IMR-90 (cell line): ENCODE measurements at regions not wholly inside any gene's neighbourhood (a gene's known extent, or its start where the extent isn't known, plus 50 kb on each side); places are given as distances from the start of the nearest gene placed in this dataset.

Experiments
- ATAC-seq: fragments of 200-7000 bp; cut with Tn5 transposase; 2 replicates; pipeline ENCODE4 v1.9.1; 2020; ENCODE audit warnings: low read depth, mild to moderate bottlenecking, moderate library complexity
- BruUV-seq: library from RNA; stranded (reverse); fragments of 400-500 nt; replicated peaks from 2 replicates; lab custom pipeline; 2021; lab: Mats Ljungman, UMichigan
- CTCF ChIA-PET: fragments of 300-600 bp; formaldehyde crosslinking; extraction: SDS; loops from one replicate; lab custom pipeline; 2021; ENCODE audit warnings: antibody characterized with exemption; lab: Yijun Ruan, JAX
- POLR2A ChIA-PET: fragments of 300-600 bp; sonication (Branson Sonifier 250); formaldehyde crosslinking; loops from one replicate; lab custom pipeline; 2022; ENCODE audit warnings: antibody characterized with exemption; ENCODE audit not compliant: unreplicated experiment; lab: Charles Lee
- DNase-seq: peaks from one replicate; pipeline ENCODE4 v3.0.0; 2013
- H2AFZ ChIP-seq: replicated peaks from 2 replicates; pipeline ENCODE3; 2013; ENCODE audit warnings: low read length, mild to moderate bottlenecking; ENCODE audit not compliant: poor library complexity
- H2AK5ac ChIP-seq: 2 replicates; pipeline ENCODE4 v1.6.1; 2013; ENCODE audit warnings: low read depth, low read length, inconsistent platforms
- H2AK9ac ChIP-seq: replicated peaks from 2 replicates; pipeline ENCODE3; 2013; ENCODE audit warnings: mild to moderate bottlenecking, low read depth, low read length, moderate library complexity; ENCODE audit not compliant: poor library complexity
- H2BK120ac ChIP-seq: 2 replicates; pipeline ENCODE4 v1.6.1; 2013; ENCODE audit warnings: low read depth, low read length, inconsistent platforms
- H2BK15ac ChIP-seq: 3 replicates; pipeline ENCODE4 v1.6.1; 2013; ENCODE audit warnings: low read depth, low read length, inconsistent platforms
- H2BK20ac ChIP-seq: 2 replicates; pipeline ENCODE4 v1.6.1; 2013; ENCODE audit warnings: low read depth, mild to moderate bottlenecking, inconsistent platforms, low read length, moderate library complexity
- H2BK5ac ChIP-seq: 2 replicates; pipeline ENCODE4 v1.6.1; 2013; ENCODE audit warnings: mild to moderate bottlenecking, low read depth, low read length, inconsistent platforms; ENCODE audit not compliant: poor library complexity, severe bottlenecking
- H3K14ac ChIP-seq: replicated peaks from 2 replicates; pipeline ENCODE4 v1.6.1; 2013; ENCODE audit warnings: low read depth, low read length, inconsistent platforms
- H3K18ac ChIP-seq: 2 replicates; pipeline ENCODE4 v1.6.1; 2013; ENCODE audit warnings: low read depth, low read length, control low read depth
- H3K23ac ChIP-seq: 2 replicates; pipeline ENCODE4 v1.6.1; 2013; ENCODE audit warnings: low read depth, low read length, inconsistent platforms
- H3K27ac ChIP-seq: 2 replicates; pipeline ENCODE4 v1.5.1; 2013; ENCODE audit warnings: mild to moderate bottlenecking, control low read depth, low read length; ENCODE audit not compliant: insufficient read depth
- H3K27me3 ChIP-seq: 2 replicates; pipeline ENCODE4 v1.6.1; 2013; ENCODE audit warnings: low read length; ENCODE audit not compliant: control insufficient read depth, insufficient read depth
- H3K36me3 ChIP-seq: 2 replicates; pipeline ENCODE4 v1.6.1; 2013; ENCODE audit warnings: low read length, mixed read lengths; ENCODE audit not compliant: control insufficient read depth, insufficient read depth
- H3K4ac ChIP-seq: 2 replicates; pipeline ENCODE4 v1.6.1; 2013; ENCODE audit warnings: low read depth, low read length, inconsistent platforms
- H3K4me1 ChIP-seq: 2 replicates; pipeline ENCODE4 v1.6.1; 2013; ENCODE audit warnings: low read length, mixed read lengths; ENCODE audit not compliant: control insufficient read depth, insufficient read depth
- H3K4me2 ChIP-seq: 2 replicates; pipeline ENCODE4 v1.6.1; 2013; ENCODE audit warnings: low read depth, mild to moderate bottlenecking, control low read depth, low read length, moderate library complexity
- H3K4me3 ChIP-seq: 2 replicates; pipeline ENCODE4 v1.5.1; 2013; ENCODE audit warnings: low read depth, mild to moderate bottlenecking, control low read depth, low read length, moderate library complexity; ENCODE audit not compliant: insufficient read depth
- H3K56ac ChIP-seq: 2 replicates; pipeline ENCODE4 v1.6.1; 2013; ENCODE audit warnings: low read length, inconsistent platforms; ENCODE audit not compliant: insufficient read depth; ENCODE audit errors: extremely low read depth
- H3K79me1 ChIP-seq, 2 experiments: 2 replicates each; pipeline ENCODE4 v1.6.1; 2013; ENCODE audit warnings: low read length in 2 of 2, inconsistent platforms in 1 of 2, low read depth in 1 of 2
- H3K9ac ChIP-seq: 2 replicates; pipeline ENCODE4 v1.6.1; 2013; ENCODE audit warnings: low read depth, low read length, control low read depth
- H3K9me1 ChIP-seq: 2 replicates; pipeline ENCODE4 v1.6.1; 2013; ENCODE audit warnings: low read length, inconsistent platforms; ENCODE audit not compliant: insufficient read depth
- H3K9me3 ChIP-seq: 2 replicates; pipeline ENCODE4 v1.6.1; 2013; ENCODE audit warnings: low read length; ENCODE audit not compliant: control insufficient read depth, insufficient read depth
- H4K20me1 ChIP-seq: 2 replicates; pipeline ENCODE4 v1.6.1; 2013; ENCODE audit warnings: low read length, inconsistent platforms; ENCODE audit not compliant: insufficient read depth
- H4K5ac ChIP-seq: 2 replicates; pipeline ENCODE4 v1.6.1; 2013; ENCODE audit warnings: mild to moderate bottlenecking, low read depth, low read length, control low read depth
- H4K8ac ChIP-seq, 2 experiments: 2 replicates each; pipeline ENCODE4 v1.6.1; 2013; ENCODE audit warnings: low read depth in 2 of 2, low read length in 2 of 2, control low read depth in 1 of 2, inconsistent platforms in 1 of 2
- H4K91ac ChIP-seq: 2 replicates; pipeline ENCODE4 v1.6.1; 2013; ENCODE audit warnings: low read depth, low read length, inconsistent platforms; ENCODE audit not compliant: insufficient read depth
- MAZ ChIP-seq: IDR thresholded peaks from 2 replicates; pipeline ENCODE4 v1.6.1; 2012; ENCODE audit warnings: low read depth, mild to moderate bottlenecking, low read length, improper control_type of control experiment, moderate library complexity, borderline replicate concordance
- RAD21 ChIP-seq: IDR thresholded peaks from 2 replicates; pipeline ENCODE4 v1.6.1; 2012; ENCODE audit warnings: low read length, improper control_type of control experiment
- WGBS, 2 experiments: methylation state at CpG; one replicate each; pipeline versions ENCODE4 v1.1.5 to v1.1.7; 2013; ENCODE audit warnings: missing lambda C conversion rate in 2 of 2; ENCODE audit not compliant: insufficient read length in 1 of 2; ENCODE audit errors: extremely low coverage in 2 of 2; 5-methylcytosine and 5-hydroxymethylcytosine counted together
- dilution Hi-C: fragments of 300-500 bp; cut with HindIII; formaldehyde crosslinking; loops from one replicate; pipeline ENCODE4 v1.14.3; 2018; ENCODE audit warnings: low sequenced_read_pairs; ENCODE audit not compliant: unreplicated experiment
- in situ Hi-C: fragments of 300-500 bp; cut with MboI; formaldehyde crosslinking; loops from 3 replicates; pipeline ENCODE4 v1.14.3; 2019; ENCODE audit warnings: low sequenced_read_pairs, inconsistent platforms, mixed read lengths
- intact Hi-C: fragments of 100-400 bp; cut with micrococcal nuclease; formaldehyde crosslinking; loops from 2 replicates; pipeline ENCODE4 v1.10.0; 2022

DNA sequence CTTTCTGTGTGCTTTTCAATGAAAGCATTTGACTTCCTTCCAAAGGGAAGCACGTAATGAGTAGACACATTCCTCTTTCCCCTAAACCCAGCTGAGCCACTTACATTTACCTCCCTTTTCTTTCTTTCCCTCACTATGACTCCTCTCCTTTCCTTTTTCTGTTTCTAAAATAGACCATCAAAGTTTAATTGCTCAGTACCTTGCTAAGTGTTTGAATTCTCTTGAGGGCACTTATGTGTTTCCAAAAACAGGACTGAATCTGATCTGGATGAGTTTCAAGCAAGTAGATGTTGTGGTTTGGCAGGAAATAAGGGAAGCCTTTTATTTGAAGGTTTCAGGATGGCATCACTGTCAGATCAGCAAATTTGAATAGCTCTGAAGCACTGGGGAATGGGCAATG is 396.2 kb downstream of the REEP3 start:
- Histone ChIP-seq H4K8ac (no peak overlapping the region), H3K27ac (no peak overlapping the region), H2AK5ac (no peak overlapping the region), H2AFZ (no peak overlapping the region), H2AK9ac (no peak overlapping the region), H2BK20ac (no peak overlapping the region), H3K9me1 (no peaks in the 10 kb centered on the region), H3K4me3 (no peak overlapping the region), H4K5ac (no peak overlapping the region), H3K23ac (no peak overlapping the region), H3K4me1 (no peaks in the 10 kb centered on the region), H4K91ac (no peak overlapping the region), H3K9ac (no peak overlapping the region), H3K14ac (no peak overlapping the region), H2BK120ac (no peak overlapping the region), H3K18ac (no peak overlapping the region), H2BK5ac (no peak overlapping the region), H3K4me2 (no peak overlapping the region), H3K56ac (no peak overlapping the region), H3K79me1 (no peaks in the 10 kb centered on the region), H3K36me3 (no peaks in the 10 kb centered on the region), H2BK15ac (no peak overlapping the region), H3K9me3 (no peaks in the 10 kb centered on the region), H4K20me1 (no peaks in the 10 kb centered on the region), H3K27me3 (no peaks in the 10 kb centered on the region), H3K4ac (no peak overlapping the region)
- intact Hi-C loops (no loop called here), dilution Hi-C loops (no loop called here), in situ Hi-C loops (no loop called here)
- DNase-seq (no peak), ATAC-seq (no peak)
- WGBS, 2 experiments: no CpG with 5 or more reads among the region's 1 CpG
- no peak for TF ChIP-seq MAZ
- no peak for TF ChIP-seq RAD21
- CTCF ChIA-PET: no interaction called here
- BruUV-seq: no TSS peak
- POLR2A ChIA-PET: no interaction called here
